K562 (cell line): ENCODE measurements at regions not wholly inside any gene's neighbourhood (a gene's known extent, or its start where the extent isn't known, plus 50 kb on each side); places are given as distances from the start of the nearest gene placed in this dataset.
A peak's percentile ranks its signal among the peaks of the same experiment; 100 is the strongest.

ENCODE experiments used
- ATAC-seq: fragments of 200-7000 bp; cut with Tn5 transposase; 3 replicates; pipeline ENCODE4 v1.9.1; 2020; ENCODE audit warnings: moderate library complexity
- BruUV-seq: library from RNA; stranded (reverse); fragments of 400-500 nt; replicated peaks from 2 replicates; lab custom pipeline; 2021; lab: Mats Ljungman, UMichigan
- CTCF ChIA-PET: fragments of 300-600 bp; formaldehyde crosslinking; extraction: SDS; loops from one replicate; lab custom pipeline; 2021; ENCODE audit warnings: low intra/inter-chr PET ratio; lab: Yijun Ruan, JAX
- POLR2A ChIA-PET: fragments of 300-600, 350-650 bp; sonication (Branson Sonifier 250); formaldehyde crosslinking; extraction: SDS; loops from one replicate; lab custom pipeline; 2021; ENCODE audit warnings: antibody characterized with exemption, inconsistent platforms; lab: Yijun Ruan, JAX
- DNase-seq, 4 experiments: peaks; one replicate each; pipeline versions ENCODE4 v3.0.0 to v3.0.0-alpha.2; 2011 to 2018; ENCODE audit warnings: low spot score in 3 of 4, mixed read lengths in 3 of 4; ENCODE audit errors: extremely low read depth in 1 of 4
- FAIRE-seq: peaks from 2 replicates; lab custom pipeline; 2011; peaks lifted over from hg19 to GRCh38; lab: Jason Lieb, UNC
- H2AFZ ChIP-seq: 2 replicates; pipeline ENCODE4 v1.6.0; 2011; ENCODE audit warnings: low read depth, low read length, control low read depth, inconsistent platforms
- H3K27ac ChIP-seq: fragments of 200-600 bp; 3 replicates; pipeline ENCODE4 v1.8.0; 2011; ENCODE audit warnings: low read depth, mild to moderate bottlenecking, control low read depth, inconsistent platforms, low read length, moderate library complexity, mixed read lengths; ENCODE audit errors: extremely low read depth
- H3K27me3 ChIP-seq, 2 experiments: fragments of 300-600 bp in 1 of 2; 2 replicates in 1 of 2; 3 replicates in 1 of 2; pipeline versions ENCODE4 v1.6.0 to v1.8.0; 2011; ENCODE audit warnings: inconsistent platforms in 2 of 2, low read length in 2 of 2, mild to moderate bottlenecking in 1 of 2, mixed read lengths in 1 of 2, moderate library complexity in 1 of 2; ENCODE audit not compliant: control insufficient read depth in 2 of 2, insufficient read depth in 2 of 2
- H3K36me3 ChIP-seq: fragments of 300-600 bp; 3 replicates; pipeline ENCODE4 v1.8.0; 2011; ENCODE audit warnings: mild to moderate bottlenecking, low read length, inconsistent platforms; ENCODE audit not compliant: control insufficient read depth, insufficient read depth
- H3K4me1 ChIP-seq, 2 experiments: fragments of 200-600 bp in 1 of 2; replicated peaks in 1 of 2; 2 replicates in 1 of 2; 3 replicates in 1 of 2; pipeline versions ENCODE4 v1.5.1 to v1.8.0; 2011; ENCODE audit warnings: inconsistent platforms in 2 of 2, low read length in 2 of 2, mild to moderate bottlenecking in 1 of 2, mixed read lengths in 1 of 2, moderate library complexity in 1 of 2; ENCODE audit not compliant: control insufficient read depth in 2 of 2, insufficient read depth in 2 of 2
- H3K4me2 ChIP-seq: 2 replicates; pipeline ENCODE4 v1.6.1; 2011; ENCODE audit warnings: low read length, control low read depth, inconsistent platforms, mixed read lengths; ENCODE audit not compliant: insufficient read depth
- H3K4me3 ChIP-seq: fragments of 200-600 bp; sonication (generic), shearing (Covaris generic); 2 replicates; pipeline ENCODE4 v1.5.1; 2016; ENCODE audit warnings: control low read depth, inconsistent platforms
- H3K79me2 ChIP-seq: fragments of 200-600 bp; 3 replicates; pipeline ENCODE4 v1.8.0; 2011; ENCODE audit warnings: low read length, inconsistent platforms; ENCODE audit not compliant: control insufficient read depth, insufficient read depth
- H3K9ac ChIP-seq, 2 experiments: 2 replicates each; pipeline versions ENCODE4 v1.6.0 to v1.6.1; 2011; ENCODE audit warnings: low read depth in 2 of 2, low read length in 2 of 2, control low read depth in 1 of 2, inconsistent platforms in 1 of 2, mild to moderate bottlenecking in 1 of 2, mixed read lengths in 1 of 2; ENCODE audit not compliant: insufficient read depth in 1 of 2
- H3K9me1 ChIP-seq: one replicate; pipeline ENCODE4 v1.6.0; 2011; ENCODE audit warnings: inconsistent platforms, mild to moderate bottlenecking, low read length, moderate library complexity; ENCODE audit not compliant: control insufficient read depth, insufficient read depth
- H3K9me3 ChIP-seq: replicated peaks from 2 replicates; pipeline ENCODE4 v1.5.1; 2011; ENCODE audit warnings: low read depth, low read length, inconsistent platforms; ENCODE audit not compliant: control insufficient read depth, insufficient read depth
- H4K20me1 ChIP-seq: replicated peaks from 2 replicates; pipeline ENCODE4 v1.6.1; 2011; ENCODE audit warnings: low read length, inconsistent platforms, mixed read lengths; ENCODE audit not compliant: control insufficient read depth, insufficient read depth
- CBFA2T3 ChIP-seq: fragments of 450-650 bp; IDR thresholded peaks from 2 replicates; pipeline ENCODE4 v1.6.1; 2017
- NCOA1 ChIP-seq: fragments of 450-650 bp; IDR thresholded peaks from 2 replicates; pipeline ENCODE4 v1.6.1; 2016; ENCODE audit warnings: low read depth
- RBM25 ChIP-seq: fragments of 200-400 bp; formaldehyde crosslinking; IDR thresholded peaks from 2 replicates; pipeline ENCODE4 v1.6.1; 2018; ENCODE audit warnings: low read length, low read depth, moderate library complexity; ENCODE audit not compliant: severe bottlenecking
- TEAD4 ChIP-seq, 2 experiments: sonication (generic) in 1 of 2; formaldehyde crosslinking in 1 of 2; IDR thresholded peaks; 2 replicates each; pipeline versions ENCODE4 v1.6.1 to v1.8.0; 2012 to 2022; ENCODE audit warnings: borderline replicate concordance in 1 of 2, inconsistent platforms in 1 of 2, low read length in 1 of 2, mild to moderate bottlenecking in 1 of 2, missing genetic modification reagents in 1 of 2
- WGBS: fragments of 100-300 bp; shearing (Covaris generic); methylation state at CpG from one replicate; pipeline ENCODE4 v1.1.6; 2016; ENCODE audit warnings: low coverage, mixed read lengths; ENCODE audit not compliant: insufficient coverage; ENCODE audit errors: missing lambda C conversion rate; 5-methylcytosine and 5-hydroxymethylcytosine counted together
- in situ Hi-C: fragments of 300-500 bp; cut with MboI; formaldehyde crosslinking; loops from 4 replicates; pipeline ENCODE4 v1.15.0; 2018; ENCODE audit warnings: inconsistent platforms, mixed read lengths
- intact Hi-C: fragments of 100-400 bp; cut with micrococcal nuclease; formaldehyde crosslinking; loops from 2 replicates; pipeline ENCODE4 v1.14.2; 2022
- TF ChIP-seq, protein P1 (sequence below): sonication (generic); IDR thresholded peaks from 2 replicates; pipeline ENCODE4 v1.6.1; 2016

DNA sequence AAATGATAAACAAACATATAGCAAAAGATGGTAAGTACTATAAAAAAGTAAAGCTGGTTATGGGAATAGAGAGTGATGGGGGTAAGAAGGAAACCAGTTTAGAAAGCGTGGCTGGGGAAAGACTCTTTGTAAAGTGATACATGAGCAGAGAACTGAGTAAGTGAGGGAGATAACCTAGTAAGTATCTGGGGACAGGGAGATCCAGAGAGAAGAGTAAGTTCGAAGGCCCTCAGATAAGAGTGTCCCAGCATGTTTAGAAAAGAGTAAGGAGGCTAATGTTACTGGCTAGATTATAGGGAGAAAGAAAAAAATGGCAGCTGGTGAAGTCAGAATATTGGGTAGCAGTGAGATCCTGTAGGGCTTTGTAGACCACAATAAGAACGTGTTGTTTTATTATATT lies 50.7 kb upstream of the HBS1L start:
- Histone ChIP-seq H3K27ac (no peak overlapping the region), H3K27me3 (no peaks in the 10 kb centered on the region)
- TF ChIP-seq CBFA2T3 (peak; percentile 14; the same call in 1 of the 2 replicates), TEAD4 (IDR thresholded peaks at IDR 0.05; ENCODE audit: low read length) (no peak), TEAD4 (CRISPR knock-in tag; IDR thresholded peaks at IDR 0.05; ENCODE audit: borderline replicate concordance) (no peak), NCOA1 (no peak), RBM25 (no peak)
- TF ChIP-seq, protein P1, sequence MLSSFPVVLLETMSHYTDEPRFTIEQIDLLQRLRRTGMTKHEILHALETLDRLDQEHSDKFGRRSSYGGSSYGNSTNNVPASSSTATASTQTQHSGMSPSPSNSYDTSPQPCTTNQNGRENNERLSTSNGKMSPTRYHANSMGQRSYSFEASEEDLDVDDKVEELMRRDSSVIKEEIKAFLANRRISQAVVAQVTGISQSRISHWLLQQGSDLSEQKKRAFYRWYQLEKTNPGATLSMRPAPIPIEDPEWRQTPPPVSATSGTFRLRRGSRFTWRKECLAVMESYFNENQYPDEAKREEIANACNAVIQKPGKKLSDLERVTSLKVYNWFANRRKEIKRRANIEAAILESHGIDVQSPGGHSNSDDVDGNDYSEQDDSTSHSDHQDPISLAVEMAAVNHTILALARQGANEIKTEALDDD = peak; percentile 84
- TF ChIP-seq, all 486 proteins: peak for 2
- no peaks in the 10 kb centered on the region for H4K20me1 ChIP-seq
- no peaks in the 10 kb centered on the region for H3K79me2 ChIP-seq
- H3K9me1 ChIP-seq = no peaks in the 10 kb centered on the region
- ChIA-PET CTCF (no interaction called here), POLR2A (interaction anchor here (0.6 to 1.6 kb wide), 4 partner anchors 9 to 42 kb away, joined by 3 to 4 read pairs (median 3); no protein-coding TSS in a partner anchor)
- peak; percentile 70 for ATAC-seq
- H3K9me3 ChIP-seq = no peaks in the 10 kb centered on the region
- no peak overlapping the region for H3K4me2 ChIP-seq
- H3K4me1 ChIP-seq = peaks cover 0 to 15% of the 10 kb centered on the region in 2 experiments; a peak in 2 of 5 replicates
- H3K9ac ChIP-seq = no peak overlapping the region
- no peaks in the 10 kb centered on the region for H3K36me3 ChIP-seq
- H2AFZ ChIP-seq = peak overlapping the region; percentile 24
- in situ Hi-C loops = no loop called here
- peak in 1 of 4 experiments; percentile 47 for DNase-seq
- FAIRE-seq = peak; percentile 67
- no peak overlapping the region for H3K4me3 ChIP-seq
- no TSS peak for BruUV-seq
- intact Hi-C loops = no loop called here
- 24% methylated on average over 3 of the region's 3 CpGs for WGBS
